ENCODE measurements at regions not wholly inside any gene's neighbourhood (a gene's known extent, or its start where the extent isn't known, plus 50 kb on each side); places are given as distances from the start of the nearest gene placed in this dataset.

DNA sequence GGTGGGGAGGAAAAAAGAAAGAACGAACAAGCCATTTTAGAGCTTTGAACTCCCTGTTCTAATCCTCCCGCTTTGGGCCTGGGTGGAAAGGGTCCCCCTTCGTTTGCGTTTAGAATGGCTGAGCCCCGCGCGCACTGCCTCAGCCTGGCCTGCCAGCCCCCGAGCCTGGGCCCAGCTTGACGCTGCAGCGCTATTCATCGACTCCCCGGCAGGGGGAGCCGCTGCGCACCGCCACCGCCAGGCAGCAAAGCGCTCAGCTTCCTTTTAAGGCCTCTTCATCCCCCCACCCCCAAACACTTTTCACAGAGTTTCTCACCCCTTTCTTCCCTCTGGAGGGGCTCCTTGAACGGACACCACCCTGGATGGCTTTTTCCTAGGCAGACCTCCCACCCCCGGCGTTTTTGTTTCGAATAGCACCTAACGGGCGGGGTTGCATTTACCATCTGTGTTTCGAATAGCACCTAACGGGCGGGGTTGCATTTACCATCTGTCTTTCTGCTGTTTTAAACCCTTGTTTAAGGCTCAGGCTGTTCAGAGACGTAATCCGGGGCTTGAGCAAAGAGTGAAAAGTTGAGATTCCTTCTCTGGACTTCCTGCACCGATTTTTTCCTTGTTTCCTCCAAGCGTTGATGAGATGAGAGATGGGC, 56.4 kb upstream of the PIWIL1 start:
- Mint-ChIP-seq H3K27ac (no peak overlapping the region), H3K27me3 (ENCODE audit: low read depth) (peaks cover 64% of the 10 kb centered on the region), H3K4me1 (peaks cover 0 to 3% of the 10 kb centered on the region in 2 experiments; a peak in 1 of 4 replicates), H3K9me3 (peaks cover 24 to 28% of the 10 kb centered on the region in 2 experiments), H3K36me3 (ENCODE audit: insufficient read depth in 1 of 3, low read depth in 3 of 3) (peaks cover 5 to 11% (median 11%) of the 10 kb centered on the region in 3 experiments; a peak in 6 of 7 replicates), H3K4me3 (no peak overlapping the region)
- DNase-seq: peak; percentile 87
- H3K79me1 ChIP-seq (ENCODE audit: insufficient read depth, low read depth, low read length, poor library complexity, severe bottlenecking): no peaks in the 10 kb centered on the region
- H3K27ac ChIP-seq (ENCODE audit: insufficient read length, low read depth, low read length): no peak overlapping the region
- no peak overlapping the region for H3K18ac ChIP-seq (ENCODE audit: insufficient read length, low read depth, low read length)
- no CpG with 5 or more reads among the region's 30 CpGs for WGBS (ENCODE audit: extremely low coverage, insufficient read length, low lambda C conversion rate)
- H2AK5ac ChIP-seq (ENCODE audit: insufficient read length, low read length): no peak overlapping the region
- no peak overlapping the region for H3K14ac ChIP-seq (ENCODE audit: insufficient read depth, low read length)
- no peak overlapping the region for H3T11ph ChIP-seq (ENCODE audit: low read length)
- H3K9me3 ChIP-seq (ENCODE audit: control insufficient read depth, low read depth, low read length): no peaks in the 10 kb centered on the region
- no peak overlapping the region for H3K56ac ChIP-seq (ENCODE audit: insufficient read length, low read depth, low read length)
- no peak overlapping the region for H4K8ac ChIP-seq (replicated peaks; ENCODE audit: insufficient read length, low read depth, low read length)
- H2BK5ac ChIP-seq (ENCODE audit: insufficient read length, low read length): no peak overlapping the region
- no peaks in the 10 kb centered on the region for H3K27me3 ChIP-seq (ENCODE audit: insufficient read depth, low read length)
- H3K4ac ChIP-seq (ENCODE audit: low read depth, low read length): no peak overlapping the region
- no peaks in the 10 kb centered on the region for H3K79me2 ChIP-seq (ENCODE audit: insufficient read depth, low read length)
- H4K91ac ChIP-seq (ENCODE audit: insufficient read length, low read depth, low read length): no peak overlapping the region
- no peak overlapping the region for H2BK15ac ChIP-seq (ENCODE audit: low read depth, low read length)
- TF ChIP-seq, protein P1, sequence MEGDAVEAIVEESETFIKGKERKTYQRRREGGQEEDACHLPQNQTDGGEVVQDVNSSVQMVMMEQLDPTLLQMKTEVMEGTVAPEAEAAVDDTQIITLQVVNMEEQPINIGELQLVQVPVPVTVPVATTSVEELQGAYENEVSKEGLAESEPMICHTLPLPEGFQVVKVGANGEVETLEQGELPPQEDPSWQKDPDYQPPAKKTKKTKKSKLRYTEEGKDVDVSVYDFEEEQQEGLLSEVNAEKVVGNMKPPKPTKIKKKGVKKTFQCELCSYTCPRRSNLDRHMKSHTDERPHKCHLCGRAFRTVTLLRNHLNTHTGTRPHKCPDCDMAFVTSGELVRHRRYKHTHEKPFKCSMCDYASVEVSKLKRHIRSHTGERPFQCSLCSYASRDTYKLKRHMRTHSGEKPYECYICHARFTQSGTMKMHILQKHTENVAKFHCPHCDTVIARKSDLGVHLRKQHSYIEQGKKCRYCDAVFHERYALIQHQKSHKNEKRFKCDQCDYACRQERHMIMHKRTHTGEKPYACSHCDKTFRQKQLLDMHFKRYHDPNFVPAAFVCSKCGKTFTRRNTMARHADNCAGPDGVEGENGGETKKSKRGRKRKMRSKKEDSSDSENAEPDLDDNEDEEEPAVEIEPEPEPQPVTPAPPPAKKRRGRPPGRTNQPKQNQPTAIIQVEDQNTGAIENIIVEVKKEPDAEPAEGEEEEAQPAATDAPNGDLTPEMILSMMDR (conservative IDR thresholded peaks at IDR 0.05): peak; percentile 94
- no peak overlapping the region for H2BK12ac ChIP-seq (ENCODE audit: insufficient read length, low read depth, low read length)
- no peak overlapping the region for H3K4me2 ChIP-seq (ENCODE audit: insufficient read depth, insufficient read length, low read length)
- no peaks in the 10 kb centered on the region for H3K4me1 ChIP-seq (ENCODE audit: insufficient read depth, low read length)
- no peaks in the 10 kb centered on the region for H4K20me1 ChIP-seq (ENCODE audit: control insufficient read depth, insufficient read depth, insufficient read length)
- H2BK20ac ChIP-seq (ENCODE audit: low read depth, low read length, poor library complexity, severe bottlenecking): no peak overlapping the region
- H2BK120ac ChIP-seq (ENCODE audit: low read depth, low read length, poor library complexity, severe bottlenecking): no peak overlapping the region
- no peaks in the 10 kb centered on the region for H3K23me2 ChIP-seq (ENCODE audit: insufficient read length, low read depth, low read length, poor library complexity, severe bottlenecking)
- no peak overlapping the region for H2AFZ ChIP-seq (ENCODE audit: low read length)
- H4K5ac ChIP-seq (ENCODE audit: insufficient read length, low read depth, low read length): no peak overlapping the region
- no peak overlapping the region for H3K9ac ChIP-seq (ENCODE audit: extremely low read depth, insufficient read length, low read length)
- no peak overlapping the region for H3K23ac ChIP-seq (ENCODE audit: insufficient read length, low read depth, low read length)

Data from H9 (cell line).